ENCODE measurements at regions not wholly inside any gene's neighbourhood (a gene's known extent, or its start where the extent isn't known, plus 50 kb on each side); places are given as distances from the start of the nearest gene placed in this dataset.

- no peak overlapping the region; the same call in 1 of the 2 replicates for H3K4ac ChIP-seq (ENCODE audit: low read depth, low read length)
- H3K14ac ChIP-seq (replicated peaks; ENCODE audit: low read depth, low read length): no peak overlapping the region
- ChIA-PET POLR2A (ENCODE audit: unreplicated experiment) (no interaction called here), CTCF (interaction anchor here (1.7 kb wide), 1 partner anchor 27 kb away, joined by 4 read pairs; no protein-coding TSS in a partner anchor)
- no peak overlapping the region for H2BK15ac ChIP-seq (ENCODE audit: low read depth, low read length)
- 40% methylated on average over 1 of the region's 4 CpGs; no CpG with 5 or more reads in 1 of the 2 experiments for WGBS, 2 experiments (ENCODE audit: extremely low coverage in 2 of 2, insufficient read length in 1 of 2)
- H3K9ac ChIP-seq (ENCODE audit: low read depth, low read length): no peak overlapping the region
- H3K4me2 ChIP-seq (ENCODE audit: low read depth, low read length): no peak overlapping the region
- ATAC-seq (ENCODE audit: low read depth) (no peak), DNase-seq (no peak)
- no peak overlapping the region for H2AFZ ChIP-seq (replicated peaks; ENCODE audit: low read length, poor library complexity)
- H3K56ac ChIP-seq (ENCODE audit: extremely low read depth, insufficient read depth, low read length): no peak overlapping the region
- H2BK20ac ChIP-seq (ENCODE audit: low read depth, low read length): no peak overlapping the region; the same call in 1 of the 2 replicates
- no peak overlapping the region for H3K18ac ChIP-seq (ENCODE audit: low read depth, low read length)
- no peaks in the 10 kb centered on the region for H4K20me1 ChIP-seq (ENCODE audit: insufficient read depth, low read length)
- H2BK5ac ChIP-seq (ENCODE audit: low read depth, low read length, poor library complexity, severe bottlenecking): no peak overlapping the region
- intact Hi-C loops (cut with micrococcal nuclease): no loop called here
- dilution Hi-C loops (cut with HindIII; ENCODE audit: low sequenced_read_pairs, unreplicated experiment): no loop called here
- TF ChIP-seq RCOR1 (IDR thresholded peaks at IDR 0.05; ENCODE audit: insufficient replicate concordance, low read length): no peak
- BruUV-seq (replicated peaks): no TSS peak
- no peak overlapping the region for H4K91ac ChIP-seq (ENCODE audit: insufficient read depth, low read depth, low read length)
- no peak overlapping the region for H3K27ac ChIP-seq (ENCODE audit: insufficient read depth, low read length)
- no peaks in the 10 kb centered on the region for H3K9me3 ChIP-seq (ENCODE audit: control insufficient read depth, insufficient read depth, low read length)
- no peak overlapping the region for H2BK120ac ChIP-seq (ENCODE audit: low read depth, low read length)
- no peaks in the 10 kb centered on the region for H3K27me3 ChIP-seq (ENCODE audit: control insufficient read depth, insufficient read depth, low read length)
- H4K8ac ChIP-seq (ENCODE audit: low read depth in 2 of 2, low read length in 2 of 2): no peak overlapping the region
- no peak overlapping the region for H2AK9ac ChIP-seq (replicated peaks; ENCODE audit: low read depth, low read length, poor library complexity)
- H3K36me3 ChIP-seq (ENCODE audit: control insufficient read depth, insufficient read depth, low read length): no peaks in the 10 kb centered on the region
- peaks cover 3% of the 10 kb centered on the region for H3K4me1 ChIP-seq (ENCODE audit: control insufficient read depth, insufficient read depth, low read length)
- no peak overlapping the region for H3K23ac ChIP-seq (ENCODE audit: low read depth, low read length)
- H4K5ac ChIP-seq (ENCODE audit: low read depth, low read length): no peak overlapping the region
- no peaks in the 10 kb centered on the region for H3K79me1 ChIP-seq (ENCODE audit: low read depth in 1 of 2, low read length in 2 of 2)
- no peak overlapping the region for H3K4me3 ChIP-seq (ENCODE audit: insufficient read depth, low read depth, low read length)
- in situ Hi-C loops (cut with MboI; ENCODE audit: low sequenced_read_pairs): no loop called here
- H2AK5ac ChIP-seq (ENCODE audit: low read depth, low read length): peak overlapping the region; percentile 38; the same call in 1 of the 2 replicates
- peaks cover 3% of the 10 kb centered on the region; the same call in 1 of the 2 replicates for H3K9me1 ChIP-seq (ENCODE audit: insufficient read depth, low read length)
These were observed 145.6 kb downstream of the GDAP2 start for GRCh38 chr1:117783606-117784396.

Data from IMR-90 (cell line).